Right lobe of liver (tissue), 6 donors: ENCODE measurements at regions not wholly inside any gene's neighbourhood (a gene's known extent, or its start where the extent isn't known, plus 50 kb on each side); places are given as distances from the start of the nearest gene placed in this dataset.
A peak's percentile ranks its signal among the peaks of the same experiment; 100 is the strongest.

Source experiments
- ATAC-seq, 4 donors: fragments of 200-7000 bp; cut with Tn5 transposase; one replicate each; pipeline ENCODE4 v1.9.1; 2020; ENCODE audit warnings: mild to moderate bottlenecking in 4 of 4, moderate library complexity in 4 of 4
- DNase-seq, 3 donors: peaks; one replicate each; pipeline ENCODE4 v3.0.0-alpha.2; 2020
- H3K27ac ChIP-seq, 3 donors: fragments of 200-600 bp; one replicate each; pipeline ENCODE4 v1.8.0; 2022
- H3K27me3 ChIP-seq, 2 donors: fragments of 200-600 bp; one replicate each; pipeline ENCODE4 v1.8.0; 2022
- H3K36me3 ChIP-seq, 4 donors: fragments of 200-600 bp; sonication (generic) in 1 of 4; one replicate each; pipeline versions ENCODE4 v1.5.1 to v1.8.0; 2017 to 2022; ENCODE audit warnings: control low read depth in 1 of 4
- H3K4me1 ChIP-seq, 4 donors: fragments of 200-600 bp; sonication (generic) in 1 of 4; one replicate each; pipeline versions ENCODE4 v1.5.1 to v1.8.0; 2017 to 2022; ENCODE audit warnings: control low read depth in 1 of 4
- H3K4me3 ChIP-seq, 3 donors: fragments of 200-600 bp; one replicate each; pipeline ENCODE4 v1.8.0; 2022
- H3K9me3 ChIP-seq, 4 donors: fragments of 200-600 bp; sonication (generic) in 1 of 4; one replicate each; pipeline versions ENCODE4 v1.5.1 to v1.8.0; 2017 to 2022; ENCODE audit warnings: control low read depth in 1 of 4
- CTCF ChIP-seq, 4 donors: fragments of 200-600 bp in 3 of 4; fragments of 450-650 bp in 1 of 4; IDR thresholded peaks; one replicate each; pipeline versions ENCODE4 v1.5.1 to v1.8.0; 2016 to 2022; ENCODE audit warnings: antibody characterized with exemption in 4 of 4, mild to moderate bottlenecking in 2 of 4
- POLR2A ChIP-seq: fragments of 450-650 bp; IDR thresholded peaks from one replicate; pipeline ENCODE4 v1.6.1; 2017; ENCODE audit warnings: antibody characterized with exemption, mild to moderate bottlenecking
- WGBS: methylation state at CpG from one replicate; pipeline ENCODE4 v1.1.6; 2018; ENCODE audit warnings: low coverage, low lambda C conversion rate; ENCODE audit not compliant: insufficient coverage; ENCODE audit errors: missing lambda C conversion rate; 5-methylcytosine and 5-hydroxymethylcytosine counted together
- intact Hi-C, 2 donors: fragments of 100-400 bp; cut with DNase I; formaldehyde crosslinking; loops; one replicate each; pipeline versions ENCODE4 v1.11.2 to v1.14.1; 2022
- donor health status: DM: no; HTN: yes; CAD: no.
- donor health status: DM: no; HTN: no; CAD: no.
- donor health status: DM: no; HTN: no; CAD: no.
- donor health status: DM: no; HTN: yes; CAD: no.
- donor health status: DM: no; HTN: yes; CAD: no.

GRCh38 chr15:66849393-66849745 lies 147.3 kb downstream of the SMAD6 start:
- DNase-seq (no peak), ATAC-seq (no peak)
- WGBS = 89% methylated on average over 3 of the region's 3 CpGs
- TF ChIP-seq CTCF (IDR thresholded peaks at IDR 0.05) (no peak), POLR2A (no peak)
- H3K27ac ChIP-seq = no peak overlapping the region
- no peaks in the 10 kb centered on the region for H3K36me3 ChIP-seq
- no peaks in the 10 kb centered on the region for H3K9me3 ChIP-seq
- intact Hi-C loops = loop anchor here (5.0 to 10.0 kb wide), 3 partner anchors 65 to 247 kb away; no protein-coding TSS in a partner anchor
- H3K27me3 ChIP-seq = no peaks in the 10 kb centered on the region
- peaks cover 0 to 6% (median 0%) of the 10 kb centered on the region in 4 donors for H3K4me1 ChIP-seq
- no peak overlapping the region for H3K4me3 ChIP-seq

DNA sequence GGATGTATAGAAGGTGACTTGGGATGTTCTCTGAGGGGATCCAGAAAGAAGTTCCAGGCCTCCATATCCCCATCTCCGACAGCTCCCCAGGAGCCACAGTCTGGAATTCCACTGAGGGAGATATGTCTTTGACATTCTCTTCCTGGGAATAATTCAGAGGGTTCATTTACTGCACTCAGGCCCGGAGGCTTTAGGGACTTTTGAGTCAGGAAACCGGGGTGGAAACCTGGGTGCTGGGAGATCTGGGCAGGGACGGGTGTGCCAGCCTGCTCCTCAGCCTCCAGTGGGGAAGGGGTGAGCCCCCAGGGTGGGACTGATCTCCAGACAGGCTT lies 147.7 kb downstream of the SMAD6 start:
- 63% methylated on average over 3 of the region's 4 CpGs for WGBS
- no peak for TF ChIP-seq POLR2A
- no peak for TF ChIP-seq CTCF (IDR thresholded peaks at IDR 0.05)
- H3K4me1 ChIP-seq = peaks cover 0 to 6% (median 0%) of the 10 kb centered on the region in 4 donors
- H3K4me3 ChIP-seq = no peak overlapping the region
- H3K27me3 ChIP-seq = no peaks in the 10 kb centered on the region
- peak overlapping the region in 1 of 3 donors; percentile 26 for H3K27ac ChIP-seq
- intact Hi-C loops = loop anchor here (5.0 to 10.0 kb wide), 3 partner anchors 65 to 247 kb away; no protein-coding TSS in a partner anchor
- no peaks in the 10 kb centered on the region for H3K9me3 ChIP-seq
- ATAC-seq (no peak), DNase-seq (no peak)
- H3K36me3 ChIP-seq = no peaks in the 10 kb centered on the region

DNA sequence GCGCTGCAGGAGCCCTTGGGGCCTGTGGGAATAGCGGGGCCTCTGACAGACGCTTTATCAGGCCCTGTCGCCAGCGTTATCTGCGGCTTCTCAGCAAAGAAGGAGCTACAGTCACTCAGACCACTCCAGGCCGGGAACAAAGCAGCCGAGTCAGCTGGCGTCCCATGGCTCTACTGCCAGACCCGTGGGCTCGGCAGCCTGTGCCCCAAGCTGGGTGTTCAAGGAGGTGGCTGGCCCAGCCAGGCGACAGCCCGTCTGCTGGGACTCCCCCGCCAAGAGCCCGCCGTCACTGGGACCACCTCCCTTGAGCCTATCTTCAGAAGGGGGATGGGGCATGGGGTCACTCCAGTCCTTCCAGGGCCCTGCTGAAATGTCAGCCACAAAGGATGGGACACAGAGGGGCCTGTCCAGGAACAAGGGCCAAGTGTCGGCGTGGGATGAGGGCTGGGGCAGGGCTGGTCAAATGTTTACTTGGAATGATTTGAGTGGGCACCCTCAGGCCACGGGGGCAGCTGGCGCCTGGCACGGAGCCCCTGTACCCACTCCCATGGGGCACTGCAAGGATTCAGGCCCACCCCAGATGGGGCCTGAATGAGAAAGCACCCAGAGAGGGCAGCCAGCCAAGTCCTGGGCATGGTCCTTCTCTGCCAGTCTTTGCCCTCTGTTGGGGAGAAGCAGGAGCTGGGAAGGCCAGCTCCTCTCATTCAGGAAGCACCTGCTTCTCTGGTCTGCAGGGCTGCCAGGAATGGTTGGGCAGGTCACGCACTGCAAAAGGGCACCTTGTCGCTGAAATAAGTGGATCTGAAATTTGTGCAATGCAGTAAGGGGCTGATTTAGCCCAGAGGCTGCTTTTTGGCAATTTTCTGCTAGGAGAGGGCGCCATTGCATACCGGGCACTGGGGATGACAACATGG lies 148.3 kb downstream of the SMAD6 start:
- 76% methylated on average over 4 of the region's 25 CpGs for WGBS
- Histone ChIP-seq H3K36me3 (no peaks in the 10 kb centered on the region), H3K27ac (peak overlapping the region in 1 of 3 donors; percentile 26), H3K9me3 (no peaks in the 10 kb centered on the region), H3K4me3 (no peak overlapping the region), H3K27me3 (no peaks in the 10 kb centered on the region), H3K4me1 (peaks cover 0 to 6% (median 0%) of the 10 kb centered on the region in 4 donors)
- intact Hi-C loops = no loop called here
- TF ChIP-seq CTCF (IDR thresholded peaks at IDR 0.05) = no peak
- TF ChIP-seq POLR2A = no peak
- peak in 2 of 3 donors; percentile 27 to 45 for DNase-seq
- peak; percentile 9 to 21 (median 10) for ATAC-seq

GRCh38 chr15:66850996-66851310 lies 148.9 kb downstream of the SMAD6 start:
- DNase-seq (no peak), ATAC-seq (no peak)
- H3K9me3 ChIP-seq = no peaks in the 10 kb centered on the region
- H3K27me3 ChIP-seq = no peaks in the 10 kb centered on the region
- H3K27ac ChIP-seq = no peak overlapping the region
- intact Hi-C loops = no loop called here
- no peak for TF ChIP-seq CTCF (IDR thresholded peaks at IDR 0.05)
- no peak for TF ChIP-seq POLR2A
- H3K36me3 ChIP-seq = no peaks in the 10 kb centered on the region
- peaks cover 0 to 6% (median 0%) of the 10 kb centered on the region in 4 donors for H3K4me1 ChIP-seq
- no peak overlapping the region for H3K4me3 ChIP-seq
- 15% methylated on average over 4 of the region's 6 CpGs for WGBS
